Activated naive CD4-positive, alpha-beta T cell treated with anti-CD3 and anti-CD28 coated beads for 36 hours (primary cell): ENCODE measurements at regions not wholly inside any gene's neighbourhood (a gene's known extent, or its start where the extent isn't known, plus 50 kb on each side); places are given as distances from the start of the nearest gene placed in this dataset.
"Not testable (repeated sequence)": the region's sequence is repeated elsewhere in the genome, so short reads cannot be mapped to it uniquely, and the experiment has no call there.

ENCODE experiments used
- CTCF ChIA-PET: fragments of 350-600 bp; sonication (Branson Sonifier 250); formaldehyde crosslinking; loops from one replicate; lab custom pipeline; 2021; ENCODE audit warnings: antibody characterized with exemption; lab: Charles Lee
- DNase-seq: peaks from one replicate; pipeline ENCODE4 v3.0.0-alpha.2; 2020
- H3K27ac Mint-ChIP-seq: one replicate; pipeline ENCODE4 v1.8.0; 2021; ENCODE audit warnings: mild to moderate bottlenecking, mixed read lengths
- H3K27me3 Mint-ChIP-seq: one replicate; pipeline ENCODE4 v1.8.0; 2021; ENCODE audit warnings: low read depth, mixed read lengths
- H3K36me3 Mint-ChIP-seq: one replicate; pipeline ENCODE4 v1.8.0; 2021; ENCODE audit warnings: low read depth, mixed read lengths
- H3K4me1 Mint-ChIP-seq: one replicate; pipeline ENCODE4 v1.8.0; 2021; ENCODE audit warnings: low read depth, mixed read lengths
- H3K4me3 Mint-ChIP-seq: one replicate; pipeline ENCODE4 v1.8.0; 2021; ENCODE audit warnings: mild to moderate bottlenecking, moderate library complexity, mixed read lengths
- H3K9me3 Mint-ChIP-seq: one replicate; pipeline ENCODE4 v1.8.0; 2021; ENCODE audit warnings: mixed read lengths
- intact Hi-C: fragments of 100-400 bp; cut with micrococcal nuclease; formaldehyde crosslinking; loops from one replicate; pipeline ENCODE4 v1.15.1; 2023

DNA sequence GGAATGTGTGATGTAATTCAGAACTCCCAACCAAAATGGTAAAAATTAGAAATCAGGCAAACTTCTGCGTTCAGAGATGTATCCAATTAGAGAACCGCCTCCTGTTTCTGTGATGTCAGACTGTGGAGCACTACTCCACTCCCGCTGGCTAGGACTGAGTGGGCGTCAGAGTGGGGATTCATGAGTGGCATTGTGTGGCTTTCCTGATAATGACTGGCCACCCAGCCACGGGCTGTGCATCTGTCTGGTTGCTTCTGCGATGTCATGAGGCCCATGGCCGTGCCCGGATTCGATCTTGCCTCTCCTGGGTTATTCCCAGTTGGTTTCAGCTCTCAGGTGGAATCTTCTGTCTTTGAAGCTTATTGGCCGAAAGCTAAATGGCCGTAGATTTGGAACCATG, 87.1 kb upstream of the KCNA1 start:
- no peaks in the 10 kb centered on the region for H3K9me3 Mint-ChIP-seq
- H3K4me1 Mint-ChIP-seq = peaks cover 37% of the 10 kb centered on the region
- H3K27ac Mint-ChIP-seq = no peak overlapping the region
- no peak for DNase-seq
- H3K27me3 Mint-ChIP-seq = no peaks in the 10 kb centered on the region
- CTCF ChIA-PET = interaction anchor here (0.8 kb wide), 1 partner anchor 35 kb away, joined by 4 read pairs; no protein-coding TSS in a partner anchor
- no peak overlapping the region for H3K4me3 Mint-ChIP-seq
- H3K36me3 Mint-ChIP-seq = no peaks in the 10 kb centered on the region
- intact Hi-C loops = loop anchor here (10.0 kb wide), 1 partner anchor 948 kb away; the partner anchor contains the start of gene PARP11

- Mint-ChIP-seq H3K4me1 (peaks cover 42% of the 10 kb centered on the region), H3K4me3 (no peak overlapping the region), H3K27me3 (no peaks in the 10 kb centered on the region), H3K36me3 (no peaks in the 10 kb centered on the region), H3K27ac (no peak overlapping the region), H3K9me3 (no peaks in the 10 kb centered on the region)
- intact Hi-C loops = loop anchor here (10.0 kb wide), 1 partner anchor 950 kb away; the partner anchor contains the start of gene PARP11
- no peak for DNase-seq
- CTCF ChIA-PET = no interaction called here
Measured at GRCh38 chr12:4824380-4824779, 85.3 kb upstream of the KCNA1 start.

DNA sequence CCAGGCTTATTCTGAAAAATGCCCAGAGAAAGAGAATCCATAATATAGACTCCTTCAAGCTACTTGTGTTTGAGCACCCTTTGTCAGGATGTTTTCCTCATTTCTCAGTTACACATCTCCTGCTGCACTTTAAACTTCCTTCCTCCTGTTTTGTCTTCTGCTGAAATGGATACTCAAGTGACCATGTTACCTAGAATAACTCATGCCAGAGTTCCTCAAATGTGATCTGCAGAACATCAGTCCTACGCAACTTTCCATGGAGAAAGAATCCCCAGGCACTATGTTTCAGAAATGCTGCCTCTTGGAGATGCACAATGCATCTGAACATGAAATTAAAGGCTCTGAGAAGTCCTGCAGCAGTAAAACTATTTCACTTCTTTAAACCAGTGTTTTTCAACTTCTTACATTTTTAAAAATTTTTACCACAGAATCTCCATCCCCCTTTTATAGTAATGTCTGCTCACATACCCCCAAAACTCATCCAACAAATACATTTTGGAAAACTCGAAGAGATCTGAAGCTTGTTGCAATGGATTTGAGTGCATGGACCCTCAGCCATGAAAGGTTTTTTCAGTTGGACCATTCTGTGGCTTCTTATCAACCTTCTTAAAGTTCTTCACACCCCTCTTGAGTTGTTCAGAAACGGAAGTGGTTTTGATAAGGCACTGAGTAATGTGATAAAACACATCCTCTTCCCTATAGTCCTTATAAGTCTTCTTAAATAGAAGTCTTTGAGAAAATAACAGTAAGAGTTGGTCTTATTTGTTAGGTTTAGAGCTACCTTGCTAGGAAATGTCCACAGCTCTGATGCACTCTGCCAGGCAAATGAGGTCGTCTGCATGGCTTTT, 84.5 kb upstream of the KCNA1 start:
- Mint-ChIP-seq H3K9me3 (no peaks in the 10 kb centered on the region), H3K27me3 (no peaks in the 10 kb centered on the region), H3K4me3 (no peak overlapping the region), H3K4me1 (peaks cover 51% of the 10 kb centered on the region), H3K36me3 (no peaks in the 10 kb centered on the region), H3K27ac (no peak overlapping the region)
- CTCF ChIA-PET = no interaction called here
- intact Hi-C loops = loop anchor here (5.0 to 10.0 kb wide), 3 partner anchors 178 to 950 kb away; partner anchors contain the start of genes AKAP3, NDUFA9 and PARP11
- no peak for DNase-seq

GRCh38 chr12:4826909-4827308, 82.8 kb upstream of the KCNA1 start:
- CTCF ChIA-PET = no interaction called here
- no peaks in the 10 kb centered on the region for H3K27me3 Mint-ChIP-seq
- H3K27ac Mint-ChIP-seq = no peak overlapping the region
- no peak for DNase-seq
- peaks cover 59% of the 10 kb centered on the region for H3K4me1 Mint-ChIP-seq
- H3K36me3 Mint-ChIP-seq = no peaks in the 10 kb centered on the region
- H3K9me3 Mint-ChIP-seq = no peaks in the 10 kb centered on the region
- H3K4me3 Mint-ChIP-seq = no peak overlapping the region
- intact Hi-C loops = loop anchor here (5.0 to 10.0 kb wide), 3 partner anchors 180 to 952 kb away; partner anchors contain the start of genes AKAP3, NDUFA9 and PARP11

DNA sequence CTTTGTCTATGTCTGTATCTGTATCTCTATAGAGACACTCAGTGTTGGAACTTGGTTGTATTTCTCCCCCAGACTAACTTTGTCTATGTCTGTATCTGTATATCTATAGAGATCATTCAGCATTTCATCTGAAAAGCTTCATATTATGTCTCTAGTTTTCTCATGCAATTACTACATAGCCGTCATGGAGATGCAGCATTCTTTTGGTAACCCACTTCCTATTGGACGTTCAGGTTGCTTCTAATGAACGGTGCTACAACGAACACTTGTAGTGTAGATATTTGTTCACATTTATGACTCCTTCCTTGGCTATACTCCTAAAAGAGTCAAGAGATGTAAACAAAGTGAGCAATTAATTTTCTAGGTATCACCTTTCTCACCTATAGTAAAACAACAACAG, 81.5 kb upstream of the KCNA1 start:
- DNase-seq = no peak
- H3K36me3 Mint-ChIP-seq = no peaks in the 10 kb centered on the region
- H3K4me1 Mint-ChIP-seq = peaks cover 59% of the 10 kb centered on the region
- intact Hi-C loops = loop anchor here (1.0 to 10.0 kb wide), 4 partner anchors 14 to 953 kb away; partner anchors contain the start of genes AKAP3, NDUFA9 and PARP11
- peak overlapping the region; percentile 87 for H3K27ac Mint-ChIP-seq
- CTCF ChIA-PET = interaction anchor here (0.5 to 1.0 kb wide), 2 partner anchors 29 to 869 kb away, joined by 4 to 5 read pairs; no protein-coding TSS in a partner anchor
- no peaks in the 10 kb centered on the region for H3K27me3 Mint-ChIP-seq
- H3K9me3 Mint-ChIP-seq = peaks cover 4% of the 10 kb centered on the region
- peak overlapping the region; percentile 64 for H3K4me3 Mint-ChIP-seq

- Mint-ChIP-seq H3K27me3 (no peaks in the 10 kb centered on the region), H3K4me1 (peaks cover 59% of the 10 kb centered on the region), H3K27ac (peak overlapping the region; percentile 87), H3K9me3 (peaks cover 8% of the 10 kb centered on the region), H3K4me3 (peak overlapping the region; percentile 64), H3K36me3 (no peaks in the 10 kb centered on the region)
- intact Hi-C loops = loop anchor here (1.0 to 10.0 kb wide), 4 partner anchors 22 to 954 kb away; partner anchors contain the start of genes AKAP3, NDUFA9 and PARP11
- CTCF ChIA-PET = interaction anchor here (0.6 to 1.3 kb wide), 4 partner anchors 12 to 1270 kb away, joined by 3 to 6 read pairs (median 5); no protein-coding TSS in a partner anchor
- DNase-seq = peak; percentile 44
Measured at GRCh38 chr12:4829161-4829792, 80.4 kb upstream of the KCNA1 start.

GRCh38 chr12:4829793-4830162, 79.9 kb upstream of the KCNA1 start:
- intact Hi-C loops = loop anchor here (1.0 to 10.0 kb wide), 4 partner anchors 22 to 955 kb away; partner anchors contain the start of genes AKAP3, NDUFA9 and PARP11
- DNase-seq = peak; percentile 27
- peaks cover 8% of the 10 kb centered on the region for H3K9me3 Mint-ChIP-seq
- no peaks in the 10 kb centered on the region for H3K27me3 Mint-ChIP-seq
- peak overlapping the region; percentile 64 for H3K4me3 Mint-ChIP-seq
- H3K4me1 Mint-ChIP-seq = peaks cover 57% of the 10 kb centered on the region
- no peaks in the 10 kb centered on the region for H3K36me3 Mint-ChIP-seq
- CTCF ChIA-PET = interaction anchor here (0.6 to 1.3 kb wide), 3 partner anchors 11 to 1269 kb away, joined by 3 to 6 read pairs (median 5); no protein-coding TSS in a partner anchor
- peak overlapping the region; percentile 87 for H3K27ac Mint-ChIP-seq

DNA sequence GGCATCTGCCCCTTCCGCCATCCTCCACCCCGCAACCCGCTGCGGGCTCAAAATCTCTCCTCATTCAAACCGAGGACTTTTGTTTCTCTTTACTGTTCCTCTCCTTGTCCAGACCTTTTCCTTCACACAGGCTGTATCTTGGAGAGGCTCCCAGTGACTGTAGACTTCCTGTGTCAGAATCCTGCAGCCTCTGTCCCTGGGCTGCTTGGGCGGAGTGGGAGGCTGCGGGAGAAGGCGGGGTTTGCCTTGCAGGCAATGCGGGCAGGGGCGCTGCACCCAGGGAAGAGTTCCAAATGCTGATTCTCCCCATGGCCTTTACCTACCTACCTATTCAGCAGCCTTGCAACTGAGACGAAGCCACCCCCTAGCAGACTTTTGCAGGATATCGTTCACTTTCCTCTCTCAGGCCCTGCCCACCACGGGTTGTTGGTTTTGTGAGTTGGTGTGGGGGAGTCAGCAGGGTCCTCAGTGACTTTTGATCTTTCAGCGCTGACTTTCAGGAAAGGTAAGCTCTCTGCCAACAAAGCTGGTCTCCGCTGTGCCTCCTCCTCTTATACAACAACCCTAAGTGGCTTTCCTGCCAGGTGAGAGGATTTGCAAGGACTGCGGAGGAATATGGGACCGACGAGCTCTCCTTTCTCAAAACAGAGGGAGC, 79.0 kb upstream of the KCNA1 start:
- Mint-ChIP-seq H3K9me3 (peaks cover 8% of the 10 kb centered on the region), H3K36me3 (no peaks in the 10 kb centered on the region), H3K4me3 (peak overlapping the region; percentile 64), H3K4me1 (peaks cover 49% of the 10 kb centered on the region), H3K27ac (no peak overlapping the region), H3K27me3 (no peaks in the 10 kb centered on the region)
- CTCF ChIA-PET = interaction anchor here (1.6 kb wide), 1 partner anchor 19 kb away, joined by 5 read pairs; no protein-coding TSS in a partner anchor
- no peak for DNase-seq
- intact Hi-C loops = no loop called here

DNA sequence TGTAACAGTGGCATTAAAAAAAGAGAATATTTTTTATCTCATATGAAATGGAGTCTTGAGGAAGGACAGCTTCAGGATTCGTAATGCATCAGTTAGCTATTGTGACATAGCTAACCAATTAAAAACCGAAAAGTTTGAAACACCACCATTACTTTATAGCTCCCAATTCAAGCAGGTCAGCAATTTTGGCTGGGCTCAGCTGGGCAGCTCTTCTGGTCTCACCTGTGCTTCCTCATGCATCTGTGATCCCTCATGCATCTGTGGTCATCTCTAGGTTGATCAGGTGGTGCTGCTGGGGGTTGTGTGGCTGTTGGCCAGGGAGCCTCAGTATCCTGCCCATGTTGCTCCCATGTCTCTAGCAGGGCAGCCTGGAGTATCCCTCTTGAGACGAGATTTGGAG, 76.7 kb upstream of the KCNA1 start:
- Mint-ChIP-seq H3K4me1 (peaks cover 34% of the 10 kb centered on the region), H3K9me3 (peaks cover 8% of the 10 kb centered on the region), H3K27me3 (no peaks in the 10 kb centered on the region), H3K36me3 (no peaks in the 10 kb centered on the region), H3K4me3 (no peak overlapping the region), H3K27ac (no peak overlapping the region)
- no peak for DNase-seq
- CTCF ChIA-PET = interaction anchor here (1.0 to 1.4 kb wide), 2 partner anchors 22 to 24 kb away, joined by 5 to 8 read pairs; no protein-coding TSS in a partner anchor
- intact Hi-C loops = no loop called here

GRCh38 chr12:4833524-4833923, 76.2 kb upstream of the KCNA1 start:
- Mint-ChIP-seq H3K27ac (no peak overlapping the region), H3K27me3 (peaks cover 2% of the 10 kb centered on the region), H3K9me3 (peaks cover 8% of the 10 kb centered on the region), H3K4me3 (no peak overlapping the region), H3K36me3 (no peaks in the 10 kb centered on the region), H3K4me1 (peaks cover 29% of the 10 kb centered on the region)
- CTCF ChIA-PET = interaction anchor here (1.4 kb wide), 1 partner anchor 24 kb away, joined by 8 read pairs; no protein-coding TSS in a partner anchor
- intact Hi-C loops = no loop called here
- no peak for DNase-seq

DNA sequence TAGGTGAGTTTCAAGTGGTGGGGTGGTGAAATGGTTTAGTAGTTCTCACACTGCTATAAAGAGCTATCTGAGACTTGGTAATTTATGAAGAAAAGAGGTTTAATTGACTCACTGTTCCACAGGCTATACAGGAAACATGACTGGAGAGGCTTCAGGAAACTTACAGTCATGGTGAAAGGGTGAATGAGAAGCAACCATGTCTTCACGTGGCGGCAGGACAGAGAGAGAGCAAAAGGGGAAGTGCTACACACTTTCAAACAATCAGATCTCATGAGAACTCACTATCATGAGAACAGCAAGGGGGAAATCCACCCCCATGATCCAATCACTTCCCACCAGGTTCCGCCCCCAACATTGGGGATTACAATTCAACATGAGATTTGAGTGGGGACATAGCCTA, 67.3 kb upstream of the KCNA1 start:
- not testable (repeated sequence) for H3K9me3 Mint-ChIP-seq, H3K27ac Mint-ChIP-seq, H3K36me3 Mint-ChIP-seq, H3K4me3 Mint-ChIP-seq
- H3K27me3 Mint-ChIP-seq = peaks cover 12% of the 10 kb centered on the region
- intact Hi-C loops = loop anchor here (1.0 kb wide), 1 partner anchor 14 kb away; no protein-coding TSS in a partner anchor
- peaks cover 10% of the 10 kb centered on the region for H3K4me1 Mint-ChIP-seq
- DNase-seq = peak; percentile 43
- CTCF ChIA-PET = interaction anchor here (1.2 to 1.7 kb wide), 2 partner anchors 13 to 15 kb away, joined by 5 to 6 read pairs; no protein-coding TSS in a partner anchor
